SK-N-SH (cell line): ENCODE measurements at regions not wholly inside any gene's neighbourhood (a gene's known extent, or its start where the extent isn't known, plus 50 kb on each side); places are given as distances from the start of the nearest gene placed in this dataset.

ENCODE experiments used
- CTCF ChIA-PET: fragments of 300-600, 350-600 bp; formaldehyde crosslinking; extraction: SDS; loops from one replicate; lab custom pipeline; 2021; lab: Yijun Ruan, JAX
- POLR2A ChIA-PET: fragments of 350-600 bp; sonication (Branson Sonifier 250); formaldehyde crosslinking; extraction: SDS; loops from one replicate; lab custom pipeline; 2020; ENCODE audit warnings: antibody characterized with exemption, inconsistent platforms; lab: Yijun Ruan, JAX
- DNase-seq: peaks from one replicate; pipeline ENCODE4 v3.0.0; 2012
- H2AFZ ChIP-seq: fragments of 200-600 bp; sonication (generic); 2 replicates; pipeline ENCODE4 v1.8.1; 2016; ENCODE audit warnings: antibody characterized with exemption, mild to moderate bottlenecking, low read depth
- H3F3A ChIP-seq: fragments of 200-600 bp; sonication (generic); replicated peaks from 2 replicates; pipeline ENCODE3; 2016; ENCODE audit warnings: antibody characterized with exemption, mild to moderate bottlenecking; ENCODE audit not compliant: insufficient read depth
- H3K27ac ChIP-seq, 2 experiments: fragments of 200-500 bp in 1 of 2; fragments of 200-600 bp in 1 of 2; sonication (Bioruptor generic) in 1 of 2; sonication (generic), shearing (Covaris generic) in 1 of 2; 2 replicates each; pipeline versions ENCODE4 v1.5.1 to v1.6.1; 2014 to 2016; ENCODE audit warnings: low read depth in 2 of 2, inconsistent platforms in 1 of 2, low read length in 1 of 2, mild to moderate bottlenecking in 1 of 2, mixed read lengths in 1 of 2
- H3K27me3 ChIP-seq: fragments of 200-600 bp; sonication (generic), shearing (Covaris generic); 2 replicates; pipeline ENCODE4 v1.6.1; 2016; ENCODE audit warnings: mixed run types; ENCODE audit not compliant: insufficient read depth
- H3K36me3 ChIP-seq, 2 experiments: fragments of 200-500 bp in 1 of 2; fragments of 200-600 bp in 1 of 2; sonication (Bioruptor generic) in 1 of 2; sonication (generic) in 1 of 2; replicated peaks in 1 of 2; 2 replicates each; pipeline versions ENCODE3 to v1.5.1; 2014 to 2016; ENCODE audit warnings: low read length in 1 of 2, mild to moderate bottlenecking in 1 of 2; ENCODE audit not compliant: insufficient read depth in 2 of 2, control insufficient read depth in 1 of 2
- H3K4me1 ChIP-seq, 2 experiments: fragments of 200-500 bp in 1 of 2; fragments of 200-600 bp in 1 of 2; sonication (Bioruptor generic) in 1 of 2; sonication (generic), shearing (Covaris generic) in 1 of 2; 2 replicates each; pipeline versions ENCODE4 v1.5.1 to v1.6.1; 2014 to 2016; ENCODE audit warnings: low read depth in 1 of 2, low read length in 1 of 2, mixed run types in 1 of 2; ENCODE audit not compliant: insufficient read depth in 2 of 2, control insufficient read depth in 1 of 2
- H3K4me2 ChIP-seq: fragments of 200-600 bp; sonication (generic), shearing (Covaris generic); 2 replicates; pipeline ENCODE4 v1.6.1; 2017; ENCODE audit warnings: mixed run types
- H3K4me3 ChIP-seq, 2 experiments: fragments of 200-500 bp in 1 of 2; fragments of 200-600 bp in 1 of 2; sonication (Bioruptor generic) in 1 of 2; sonication (generic), shearing (Covaris generic) in 1 of 2; 2 replicates each; pipeline versions ENCODE4 v1.5.1 to v1.8.1; 2014 to 2016; ENCODE audit warnings: low read depth in 2 of 2, inconsistent platforms in 1 of 2, low read length in 1 of 2, mild to moderate bottlenecking in 1 of 2, mixed read lengths in 1 of 2, moderate library complexity in 1 of 2
- H3K79me2 ChIP-seq: fragments of 200-600 bp; sonication (generic); 2 replicates; pipeline ENCODE4 v1.8.1; 2017; ENCODE audit warnings: mild to moderate bottlenecking; ENCODE audit not compliant: insufficient read depth
- H3K9ac ChIP-seq: fragments of 200-600 bp; sonication (generic); 2 replicates; pipeline ENCODE4 v1.6.1; 2017; ENCODE audit warnings: mixed run types
- H3K9me2 ChIP-seq: fragments of 200-600 bp; sonication (generic); 2 replicates; pipeline ENCODE4 v1.6.1; 2017; ENCODE audit warnings: mixed run types
- H3K9me3 ChIP-seq: fragments of 200-600 bp; sonication (generic); 2 replicates; pipeline ENCODE4 v1.6.1; 2017; ENCODE audit warnings: mixed run types, mild to moderate bottlenecking, moderate library complexity
- H4K20me1 ChIP-seq: fragments of 200-600 bp; sonication (generic); 2 replicates; pipeline ENCODE4 v1.6.1; 2017; ENCODE audit warnings: mild to moderate bottlenecking, mixed run types; ENCODE audit not compliant: insufficient read depth
- CHD2 ChIP-seq: fragments of 150-350 bp; IDR thresholded peaks from 2 replicates; pipeline ENCODE4 v1.6.1; 2018; ENCODE audit warnings: low read length; ENCODE audit not compliant: partially characterized antibody
- FOSL2 ChIP-seq: IDR thresholded peaks from 2 replicates; pipeline ENCODE4 v1.4.0; 2012; ENCODE audit warnings: low read depth, mild to moderate bottlenecking, moderate library complexity, borderline replicate concordance
- FOXM1 ChIP-seq: IDR thresholded peaks from 2 replicates; pipeline ENCODE4 v1.4.0; 2012; ENCODE audit warnings: low read depth, mild to moderate bottlenecking
- GATA2 ChIP-seq: sonication (generic); formaldehyde crosslinking; IDR thresholded peaks from 2 replicates; pipeline ENCODE4 v1.5.0; 2020; ENCODE audit warnings: mild to moderate bottlenecking, missing genetic modification reagents
- MEF2A ChIP-seq: IDR thresholded peaks from 2 replicates; pipeline ENCODE4 v1.4.0; 2012; ENCODE audit warnings: low read depth, borderline replicate concordance
- NRF1 ChIP-seq: IDR thresholded peaks from 2 replicates; pipeline ENCODE4 v1.6.1; 2012; ENCODE audit warnings: low read depth, mild to moderate bottlenecking, low read length
- RCOR1 ChIP-seq: fragments of 150-350 bp; IDR thresholded peaks from 2 replicates; pipeline ENCODE4 v1.6.1; 2017; ENCODE audit warnings: antibody characterized with exemption, low read length
- SIN3A ChIP-seq: IDR thresholded peaks from 2 replicates; pipeline ENCODE4 v1.6.1; 2012; ENCODE audit warnings: low read depth, mild to moderate bottlenecking, low read length, moderate library complexity, borderline replicate concordance
- SMC3 ChIP-seq: IDR thresholded peaks from 2 replicates; pipeline ENCODE4 v1.6.1; 2012; ENCODE audit warnings: low read depth, low read length, improper control_type of control experiment
- TAF1 ChIP-seq: IDR thresholded peaks from 2 replicates; pipeline ENCODE4 v1.6.1; 2012; ENCODE audit warnings: low read depth, mild to moderate bottlenecking, low read length, moderate library complexity, borderline replicate concordance
- YY1 ChIP-seq: IDR thresholded peaks from 2 replicates; pipeline ENCODE4 v1.4.0; 2012; ENCODE audit warnings: low read depth, mild to moderate bottlenecking
- WGBS: methylation state at CpG from one replicate; pipeline ENCODE4 v1.1.6; 2017; ENCODE audit warnings: low lambda C conversion rate; 5-methylcytosine and 5-hydroxymethylcytosine counted together
- TF ChIP-seq, protein P1 (sequence below): IDR thresholded peaks from 2 replicates; pipeline ENCODE4 v1.4.0; 2012; ENCODE audit warnings: low read depth
- TF ChIP-seq, protein P2 (sequence below): IDR thresholded peaks from 2 replicates; pipeline ENCODE4 v1.4.0; 2012; ENCODE audit warnings: low read depth, borderline replicate concordance
- TF ChIP-seq, protein P3 (sequence below): IDR thresholded peaks from 2 replicates; pipeline ENCODE4 v1.6.1; 2012; ENCODE audit warnings: mild to moderate bottlenecking, low read depth, low read length, moderate library complexity
- TF ChIP-seq, protein P4 (sequence below): IDR thresholded peaks from 2 replicates; pipeline ENCODE4 v1.4.0; 2012; ENCODE audit warnings: low read depth, borderline replicate concordance

DNA sequence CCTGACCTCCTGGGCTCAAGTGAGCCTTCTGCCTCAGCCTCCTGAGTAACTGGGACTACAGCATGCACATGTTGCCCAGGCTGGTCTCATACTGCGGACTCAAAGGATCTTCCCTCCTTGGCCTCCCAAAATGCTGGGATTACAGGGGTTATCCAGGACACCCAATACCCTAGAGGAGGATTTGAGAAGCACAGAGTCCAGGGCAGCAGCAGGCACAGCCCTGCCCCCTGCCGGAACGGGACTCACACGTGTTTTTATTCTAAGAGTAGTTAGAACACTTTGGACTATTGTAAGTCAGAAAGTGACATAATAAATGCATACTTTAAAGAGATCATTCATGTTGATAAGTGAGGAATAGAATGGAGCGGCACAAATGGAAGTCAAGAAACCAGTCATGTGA, 80.2 kb downstream of the C6orf118 start:
- no peak overlapping the region for H3K27ac ChIP-seq
- no peak overlapping the region for H3K9ac ChIP-seq
- no peak for TF ChIP-seq FOXM1
- no peak for TF ChIP-seq TAF1
- TF ChIP-seq MEF2A, result no peak
- TF ChIP-seq, protein P1, sequence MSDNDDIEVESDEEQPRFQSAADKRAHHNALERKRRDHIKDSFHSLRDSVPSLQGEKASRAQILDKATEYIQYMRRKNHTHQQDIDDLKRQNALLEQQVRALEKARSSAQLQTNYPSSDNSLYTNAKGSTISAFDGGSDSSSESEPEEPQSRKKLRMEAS, result no peak
- no peak for TF ChIP-seq GATA2 (CRISPR knock-in tag)
- TF ChIP-seq, protein P2, sequence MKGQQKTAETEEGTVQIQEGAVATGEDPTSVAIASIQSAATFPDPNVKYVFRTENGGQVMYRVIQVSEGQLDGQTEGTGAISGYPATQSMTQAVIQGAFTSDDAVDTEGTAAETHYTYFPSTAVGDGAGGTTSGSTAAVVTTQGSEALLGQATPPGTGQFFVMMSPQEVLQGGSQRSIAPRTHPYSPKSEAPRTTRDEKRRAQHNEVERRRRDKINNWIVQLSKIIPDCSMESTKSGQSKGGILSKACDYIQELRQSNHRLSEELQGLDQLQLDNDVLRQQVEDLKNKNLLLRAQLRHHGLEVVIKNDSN, result no peak
- TF ChIP-seq, protein P3, sequence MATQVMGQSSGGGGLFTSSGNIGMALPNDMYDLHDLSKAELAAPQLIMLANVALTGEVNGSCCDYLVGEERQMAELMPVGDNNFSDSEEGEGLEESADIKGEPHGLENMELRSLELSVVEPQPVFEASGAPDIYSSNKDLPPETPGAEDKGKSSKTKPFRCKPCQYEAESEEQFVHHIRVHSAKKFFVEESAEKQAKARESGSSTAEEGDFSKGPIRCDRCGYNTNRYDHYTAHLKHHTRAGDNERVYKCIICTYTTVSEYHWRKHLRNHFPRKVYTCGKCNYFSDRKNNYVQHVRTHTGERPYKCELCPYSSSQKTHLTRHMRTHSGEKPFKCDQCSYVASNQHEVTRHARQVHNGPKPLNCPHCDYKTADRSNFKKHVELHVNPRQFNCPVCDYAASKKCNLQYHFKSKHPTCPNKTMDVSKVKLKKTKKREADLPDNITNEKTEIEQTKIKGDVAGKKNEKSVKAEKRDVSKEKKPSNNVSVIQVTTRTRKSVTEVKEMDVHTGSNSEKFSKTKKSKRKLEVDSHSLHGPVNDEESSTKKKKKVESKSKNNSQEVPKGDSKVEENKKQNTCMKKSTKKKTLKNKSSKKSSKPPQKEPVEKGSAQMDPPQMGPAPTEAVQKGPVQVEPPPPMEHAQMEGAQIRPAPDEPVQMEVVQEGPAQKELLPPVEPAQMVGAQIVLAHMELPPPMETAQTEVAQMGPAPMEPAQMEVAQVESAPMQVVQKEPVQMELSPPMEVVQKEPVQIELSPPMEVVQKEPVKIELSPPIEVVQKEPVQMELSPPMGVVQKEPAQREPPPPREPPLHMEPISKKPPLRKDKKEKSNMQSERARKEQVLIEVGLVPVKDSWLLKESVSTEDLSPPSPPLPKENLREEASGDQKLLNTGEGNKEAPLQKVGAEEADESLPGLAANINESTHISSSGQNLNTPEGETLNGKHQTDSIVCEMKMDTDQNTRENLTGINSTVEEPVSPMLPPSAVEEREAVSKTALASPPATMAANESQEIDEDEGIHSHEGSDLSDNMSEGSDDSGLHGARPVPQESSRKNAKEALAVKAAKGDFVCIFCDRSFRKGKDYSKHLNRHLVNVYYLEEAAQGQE, result no peak
- TF ChIP-seq RCOR1, result no peak
- TF ChIP-seq SIN3A, result no peak
- no peak for TF ChIP-seq SMC3
- TF ChIP-seq YY1, result no peak
- no peak for TF ChIP-seq FOSL2
- TF ChIP-seq, protein P4, sequence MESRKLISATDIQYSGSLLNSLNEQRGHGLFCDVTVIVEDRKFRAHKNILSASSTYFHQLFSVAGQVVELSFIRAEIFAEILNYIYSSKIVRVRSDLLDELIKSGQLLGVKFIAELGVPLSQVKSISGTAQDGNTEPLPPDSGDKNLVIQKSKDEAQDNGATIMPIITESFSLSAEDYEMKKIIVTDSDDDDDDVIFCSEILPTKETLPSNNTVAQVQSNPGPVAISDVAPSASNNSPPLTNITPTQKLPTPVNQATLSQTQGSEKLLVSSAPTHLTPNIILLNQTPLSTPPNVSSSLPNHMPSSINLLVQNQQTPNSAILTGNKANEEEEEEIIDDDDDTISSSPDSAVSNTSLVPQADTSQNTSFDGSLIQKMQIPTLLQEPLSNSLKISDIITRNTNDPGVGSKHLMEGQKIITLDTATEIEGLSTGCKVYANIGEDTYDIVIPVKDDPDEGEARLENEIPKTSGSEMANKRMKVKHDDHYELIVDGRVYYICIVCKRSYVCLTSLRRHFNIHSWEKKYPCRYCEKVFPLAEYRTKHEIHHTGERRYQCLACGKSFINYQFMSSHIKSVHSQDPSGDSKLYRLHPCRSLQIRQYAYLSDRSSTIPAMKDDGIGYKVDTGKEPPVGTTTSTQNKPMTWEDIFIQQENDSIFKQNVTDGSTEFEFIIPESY, result no peak
- TF ChIP-seq CHD2, result no peak
- TF ChIP-seq NRF1, result no peak
- no peaks in the 10 kb centered on the region for H4K20me1 ChIP-seq
- ChIA-PET POLR2A (no interaction called here), CTCF (no interaction called here)
- H3F3A ChIP-seq, result no peaks in the 10 kb centered on the region
- H3K9me3 ChIP-seq, result no peaks in the 10 kb centered on the region
- DNase-seq, result no peak
- no peak overlapping the region for H2AFZ ChIP-seq
- H3K4me2 ChIP-seq, result no peak overlapping the region
- H3K79me2 ChIP-seq, result no peaks in the 10 kb centered on the region
- no peak overlapping the region for H3K4me3 ChIP-seq
- WGBS, result 40% methylated on average over 5 of the region's 5 CpGs
- H3K9me2 ChIP-seq, result no peaks in the 10 kb centered on the region
- no peaks in the 10 kb centered on the region for H3K4me1 ChIP-seq
- no peaks in the 10 kb centered on the region for H3K36me3 ChIP-seq
- no peaks in the 10 kb centered on the region for H3K27me3 ChIP-seq
